WTC11 (cell line): ENCODE measurements at regions not wholly inside any gene's neighbourhood (a gene's known extent, or its start where the extent isn't known, plus 50 kb on each side); places are given as distances from the start of the nearest gene placed in this dataset.

Experiments used
- ATAC-seq: fragments of 200-7000 bp; cut with Tn5 transposase; 2 replicates; pipeline ENCODE4 v1.10.0; 2021; ENCODE audit warnings: mild to moderate bottlenecking, moderate library complexity
- CTCF ChIA-PET: fragments of 300-600 bp; sonication (Branson Sonifier 250); formaldehyde crosslinking; loops from one replicate; lab custom pipeline; 2021; ENCODE audit warnings: antibody characterized with exemption; lab: Charles Lee
- POLR2A ChIA-PET: fragments of 350-600 bp; sonication (Branson Sonifier 250); formaldehyde crosslinking; loops from one replicate; lab custom pipeline; 2021; ENCODE audit warnings: antibody characterized with exemption; lab: Charles Lee
- DNase-seq: peaks from one replicate; pipeline ENCODE4 v3.0.0; 2021; ENCODE audit warnings: low spot score
- H3K27ac Mint-ChIP-seq: 2 replicates; pipeline ENCODE4 v1.8.0; 2021; ENCODE audit warnings: mixed read lengths
- H3K27me3 Mint-ChIP-seq: 2 replicates; pipeline ENCODE4 v1.8.0; 2021; ENCODE audit warnings: low read depth, mild to moderate bottlenecking, moderate library complexity, mixed read lengths
- H3K36me3 Mint-ChIP-seq: 2 replicates; pipeline ENCODE4 v1.8.0; 2021; ENCODE audit warnings: mixed read lengths
- H3K4me1 Mint-ChIP-seq: 2 replicates; pipeline ENCODE4 v1.8.0; 2022; ENCODE audit warnings: mixed read lengths
- H3K4me3 Mint-ChIP-seq: 2 replicates; pipeline ENCODE4 v1.8.0; 2021; ENCODE audit warnings: mild to moderate bottlenecking, moderate library complexity, mixed read lengths
- H3K9me3 Mint-ChIP-seq: 2 replicates; pipeline ENCODE4 v1.8.0; 2021; ENCODE audit warnings: mixed read lengths
- AR ChIP-seq: fragments of 250-450 bp; sonication (Bioruptor Pico); IDR thresholded peaks from 2 replicates; pipeline ENCODE4 v1.9.0; 2021; ENCODE audit warnings: mild to moderate bottlenecking
- ATF1 ChIP-seq: sonication (generic); formaldehyde crosslinking; IDR thresholded peaks from 2 replicates; pipeline ENCODE4 v1.8.1; 2023; ENCODE audit warnings: mild to moderate bottlenecking, moderate library complexity, missing genetic modification reagents
- ATF2 ChIP-seq: sonication (generic); formaldehyde crosslinking; IDR thresholded peaks from 2 replicates; pipeline ENCODE4 v1.8.1; 2022; ENCODE audit warnings: low read depth, missing genetic modification reagents, borderline replicate concordance
- E2F4 ChIP-seq: sonication (generic); formaldehyde crosslinking; IDR thresholded peaks from 2 replicates; pipeline ENCODE4 v1.8.1; 2022; ENCODE audit warnings: low read depth, mild to moderate bottlenecking, moderate library complexity, missing genetic modification reagents, borderline replicate concordance
- EMX1 ChIP-seq: fragments of 250-450 bp; sonication (Bioruptor Pico); IDR thresholded peaks from 2 replicates; pipeline ENCODE4 v1.8.0; 2021; ENCODE audit warnings: mild to moderate bottlenecking
- ERG ChIP-seq: fragments of 250-450 bp; sonication (Bioruptor Pico); IDR thresholded peaks from 2 replicates; pipeline ENCODE4 v1.8.0; 2021; ENCODE audit warnings: mild to moderate bottlenecking
- FOXJ3 ChIP-seq: sonication (generic); formaldehyde crosslinking; IDR thresholded peaks from 2 replicates; pipeline ENCODE4 v1.9.0; 2021; ENCODE audit warnings: missing genetic modification reagents, mild to moderate bottlenecking, borderline replicate concordance
- FOXP1 ChIP-seq: sonication (generic); formaldehyde crosslinking; IDR thresholded peaks from 2 replicates; pipeline ENCODE4 v1.8.0; 2022; ENCODE audit warnings: missing genetic modification reagents, mild to moderate bottlenecking, moderate library complexity, borderline replicate concordance
- HMGA2 ChIP-seq: fragments of 250-450 bp; sonication (Bioruptor Pico); IDR thresholded peaks from 2 replicates; pipeline ENCODE4 v1.4.0; 2021; ENCODE audit warnings: mild to moderate bottlenecking, moderate library complexity
- MYBL2 ChIP-seq: sonication (generic); formaldehyde crosslinking; IDR thresholded peaks from 2 replicates; pipeline ENCODE4 v1.8.1; 2023; ENCODE audit warnings: mild to moderate bottlenecking, moderate library complexity, missing genetic modification reagents
- NR3C1 ChIP-seq: sonication (generic); formaldehyde crosslinking; conservative IDR thresholded peaks from 2 replicates; pipeline ENCODE4 v1.8.1; 2023; ENCODE audit warnings: low read depth, mild to moderate bottlenecking, missing genetic modification reagents
- PREB ChIP-seq: sonication (generic); formaldehyde crosslinking; IDR thresholded peaks from 2 replicates; pipeline ENCODE4 v1.8.1; 2022; ENCODE audit warnings: mild to moderate bottlenecking, missing genetic modification reagents, moderate library complexity, borderline replicate concordance
- TEAD1 ChIP-seq: sonication (generic); formaldehyde crosslinking; IDR thresholded peaks from 2 replicates; pipeline ENCODE4 v1.8.0; 2022; ENCODE audit warnings: mild to moderate bottlenecking, missing genetic modification reagents
- ZBTB21 ChIP-seq: sonication (generic); formaldehyde crosslinking; IDR thresholded peaks from 2 replicates; pipeline ENCODE4 v1.8.1; 2023; ENCODE audit warnings: mild to moderate bottlenecking, missing genetic modification reagents, borderline replicate concordance
- ZNF281 ChIP-seq: sonication (generic); formaldehyde crosslinking; IDR thresholded peaks from 2 replicates; pipeline ENCODE4 v1.8.0; 2023; ENCODE audit warnings: mild to moderate bottlenecking, missing genetic modification reagents
- ZNF317 ChIP-seq: sonication (generic); formaldehyde crosslinking; IDR thresholded peaks from 2 replicates; pipeline ENCODE4 v1.8.1; 2023; ENCODE audit warnings: low read depth, mild to moderate bottlenecking, moderate library complexity, missing genetic modification reagents, borderline replicate concordance
- ZNF396 ChIP-seq: fragments of 250-450 bp; sonication (Bioruptor Pico); IDR thresholded peaks from 2 replicates; pipeline ENCODE4 v1.8.0; 2021; ENCODE audit warnings: mild to moderate bottlenecking, moderate library complexity, borderline replicate concordance
- ZNF423 ChIP-seq: fragments of 250-450 bp; sonication (Bioruptor Pico); IDR thresholded peaks from 2 replicates; pipeline ENCODE4 v2.1.2; 2022; ENCODE audit warnings: mild to moderate bottlenecking, moderate library complexity
- ZNF671 ChIP-seq: fragments of 250-450 bp; sonication (Bioruptor Pico); IDR thresholded peaks from 2 replicates; pipeline ENCODE4 v1.8.0; 2021; ENCODE audit warnings: mild to moderate bottlenecking
- TF ChIP-seq, protein P1 (sequence below): sonication (generic); formaldehyde crosslinking; IDR thresholded peaks from 2 replicates; pipeline ENCODE4 v1.8.1; 2023; ENCODE audit warnings: mild to moderate bottlenecking, missing genetic modification reagents, moderate library complexity
- TF ChIP-seq, protein P2 (sequence below): sonication (generic); formaldehyde crosslinking; IDR thresholded peaks from 2 replicates; pipeline ENCODE4 v1.8.1; 2023; ENCODE audit warnings: mild to moderate bottlenecking, missing genetic modification reagents

GRCh38 chr10:78813526-78813925 is 255.2 kb upstream of the ZMIZ1 start:
- CTCF ChIA-PET, result no interaction called here
- no peak for TF ChIP-seq ZNF423 (CRISPR knock-in tag)
- TF ChIP-seq, protein P1, sequence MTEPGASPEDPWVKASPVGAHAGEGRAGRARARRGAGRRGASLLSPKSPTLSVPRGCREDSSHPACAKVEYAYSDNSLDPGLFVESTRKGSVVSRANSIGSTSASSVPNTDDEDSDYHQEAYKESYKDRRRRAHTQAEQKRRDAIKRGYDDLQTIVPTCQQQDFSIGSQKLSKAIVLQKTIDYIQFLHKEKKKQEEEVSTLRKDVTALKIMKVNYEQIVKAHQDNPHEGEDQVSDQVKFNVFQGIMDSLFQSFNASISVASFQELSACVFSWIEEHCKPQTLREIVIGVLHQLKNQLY (CRISPR knock-in tag), result no peak
- no peak for TF ChIP-seq HMGA2
- no peak for TF ChIP-seq ATF1 (CRISPR knock-in tag)
- no peak for TF ChIP-seq PREB (CRISPR knock-in tag)
- TF ChIP-seq ZBTB21 (CRISPR knock-in tag), result no peak
- no peak for TF ChIP-seq MYBL2 (CRISPR knock-in tag)
- no peak for TF ChIP-seq EMX1 (CRISPR knock-in tag)
- no peak for TF ChIP-seq ZNF281 (CRISPR knock-in tag)
- peaks cover 13% of the 10 kb centered on the region for H3K4me1 Mint-ChIP-seq
- H3K27ac Mint-ChIP-seq, result no peak overlapping the region
- H3K4me3 Mint-ChIP-seq, result no peak overlapping the region
- ATAC-seq (no peak), DNase-seq (no peak)
- peaks cover 7% of the 10 kb centered on the region; the same call in 1 of the 2 replicates for H3K27me3 Mint-ChIP-seq
- POLR2A ChIA-PET, result no interaction called here
- no peaks in the 10 kb centered on the region for H3K36me3 Mint-ChIP-seq
- H3K9me3 Mint-ChIP-seq, result peaks cover 9% of the 10 kb centered on the region

GRCh38 chr10:78813998-78814399 is 254.8 kb upstream of the ZMIZ1 start:
- Mint-ChIP-seq H3K9me3 (peaks cover 9% of the 10 kb centered on the region), H3K4me3 (no peak overlapping the region), H3K27me3 (peaks cover 7% of the 10 kb centered on the region; the same call in 1 of the 2 replicates), H3K4me1 (peaks cover 14% of the 10 kb centered on the region), H3K36me3 (no peaks in the 10 kb centered on the region), H3K27ac (no peak overlapping the region)
- POLR2A ChIA-PET, result no interaction called here
- ATAC-seq, result no peak
- CTCF ChIA-PET, result no interaction called here
- no peak for DNase-seq
- TF ChIP-seq EMX1 (CRISPR knock-in tag) (no peak), ZNF317 (CRISPR knock-in tag) (no peak), ERG (CRISPR knock-in tag) (no peak), NR3C1 (CRISPR knock-in tag) (no peak), AR (CRISPR knock-in tag) (no peak), ATF2 (CRISPR knock-in tag) (no peak), ZNF396 (CRISPR knock-in tag) (no peak), ZNF671 (no peak), FOXP1 (CRISPR knock-in tag) (no peak), FOXJ3 (CRISPR knock-in tag) (no peak), TEAD1 (no peak), E2F4 (CRISPR knock-in tag) (no peak)
- TF ChIP-seq, protein P2, sequence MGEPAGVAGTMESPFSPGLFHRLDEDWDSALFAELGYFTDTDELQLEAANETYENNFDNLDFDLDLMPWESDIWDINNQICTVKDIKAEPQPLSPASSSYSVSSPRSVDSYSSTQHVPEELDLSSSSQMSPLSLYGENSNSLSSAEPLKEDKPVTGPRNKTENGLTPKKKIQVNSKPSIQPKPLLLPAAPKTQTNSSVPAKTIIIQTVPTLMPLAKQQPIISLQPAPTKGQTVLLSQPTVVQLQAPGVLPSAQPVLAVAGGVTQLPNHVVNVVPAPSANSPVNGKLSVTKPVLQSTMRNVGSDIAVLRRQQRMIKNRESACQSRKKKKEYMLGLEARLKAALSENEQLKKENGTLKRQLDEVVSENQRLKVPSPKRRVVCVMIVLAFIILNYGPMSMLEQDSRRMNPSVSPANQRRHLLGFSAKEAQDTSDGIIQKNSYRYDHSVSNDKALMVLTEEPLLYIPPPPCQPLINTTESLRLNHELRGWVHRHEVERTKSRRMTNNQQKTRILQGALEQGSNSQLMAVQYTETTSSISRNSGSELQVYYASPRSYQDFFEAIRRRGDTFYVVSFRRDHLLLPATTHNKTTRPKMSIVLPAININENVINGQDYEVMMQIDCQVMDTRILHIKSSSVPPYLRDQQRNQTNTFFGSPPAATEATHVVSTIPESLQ, result no peak
- TF ChIP-seq, protein P1 (CRISPR knock-in tag), result no peak
